ENCODE measurements at regions not wholly inside any gene's neighbourhood (a gene's known extent, or its start where the extent isn't known, plus 50 kb on each side); places are given as distances from the start of the nearest gene placed in this dataset.

DNA sequence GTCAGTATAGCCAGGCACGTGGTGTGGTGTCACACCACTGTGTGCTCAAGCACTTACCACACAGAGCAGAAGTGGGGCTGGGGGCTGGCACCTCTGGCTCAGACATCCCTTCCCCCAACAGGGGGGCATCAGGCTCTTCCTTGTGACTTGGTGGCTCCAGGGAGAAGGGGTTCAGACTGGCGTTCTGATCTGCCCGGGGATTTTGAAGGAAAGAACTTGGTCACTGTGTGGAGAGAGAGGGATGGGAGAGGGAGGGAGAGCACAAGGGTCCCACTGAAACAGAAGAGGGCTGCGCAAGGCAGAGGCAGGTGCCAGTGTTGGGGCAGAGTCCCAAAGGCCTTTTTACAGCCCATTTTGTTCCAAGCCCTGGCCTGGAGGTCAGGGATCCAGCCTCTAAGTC lies 109.7 kb upstream of the ALDH1B1 start:
- H3K4me3 ChIP-seq: no peak overlapping the region
- 32% methylated on average over 4 of the region's 4 CpGs for WGBS (ENCODE audit: missing lambda C conversion rate)
- DNase-seq (ENCODE audit: low read depth in 1 of 2, low spot score in 1 of 2): no peak
- ChIA-PET POLR2A (no interaction called here), CTCF (no interaction called here)
- no peak for ATAC-seq
- H3K4me2 ChIP-seq: no peak overlapping the region
- H3K4me1 ChIP-seq: no peaks in the 10 kb centered on the region
- FAIRE-seq: no peak
- TF ChIP-seq, protein P1, sequence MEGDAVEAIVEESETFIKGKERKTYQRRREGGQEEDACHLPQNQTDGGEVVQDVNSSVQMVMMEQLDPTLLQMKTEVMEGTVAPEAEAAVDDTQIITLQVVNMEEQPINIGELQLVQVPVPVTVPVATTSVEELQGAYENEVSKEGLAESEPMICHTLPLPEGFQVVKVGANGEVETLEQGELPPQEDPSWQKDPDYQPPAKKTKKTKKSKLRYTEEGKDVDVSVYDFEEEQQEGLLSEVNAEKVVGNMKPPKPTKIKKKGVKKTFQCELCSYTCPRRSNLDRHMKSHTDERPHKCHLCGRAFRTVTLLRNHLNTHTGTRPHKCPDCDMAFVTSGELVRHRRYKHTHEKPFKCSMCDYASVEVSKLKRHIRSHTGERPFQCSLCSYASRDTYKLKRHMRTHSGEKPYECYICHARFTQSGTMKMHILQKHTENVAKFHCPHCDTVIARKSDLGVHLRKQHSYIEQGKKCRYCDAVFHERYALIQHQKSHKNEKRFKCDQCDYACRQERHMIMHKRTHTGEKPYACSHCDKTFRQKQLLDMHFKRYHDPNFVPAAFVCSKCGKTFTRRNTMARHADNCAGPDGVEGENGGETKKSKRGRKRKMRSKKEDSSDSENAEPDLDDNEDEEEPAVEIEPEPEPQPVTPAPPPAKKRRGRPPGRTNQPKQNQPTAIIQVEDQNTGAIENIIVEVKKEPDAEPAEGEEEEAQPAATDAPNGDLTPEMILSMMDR (IDR thresholded peaks at IDR 0.05): no peak
- no peak for TF ChIP-seq CBX2 (IDR thresholded peaks at IDR 0.05; ENCODE audit: borderline replicate concordance, low read depth)
- no peak for TF ChIP-seq ZSCAN20 (CRISPR knock-in tag; IDR thresholded peaks at IDR 0.05)
- TF ChIP-seq NPAS2 (CRISPR knock-in tag; IDR thresholded peaks at IDR 0.05; ENCODE audit: borderline replicate concordance): no peak
- no peak for TF ChIP-seq EHF (CRISPR knock-in tag; IDR thresholded peaks at IDR 0.05)
- no peak for TF ChIP-seq ZC3H11A (IDR thresholded peaks at IDR 0.05)
- no peak for TF ChIP-seq NR3C1 (IDR thresholded peaks at IDR 0.05)
- TF ChIP-seq KDM1A (IDR thresholded peaks at IDR 0.05; ENCODE audit: low read depth): no peak
- no peak for TF ChIP-seq HEYL (CRISPR knock-in tag; IDR thresholded peaks at IDR 0.05)
- no peak for TF ChIP-seq FOXS1 (CRISPR knock-in tag; IDR thresholded peaks at IDR 0.05)
- TF ChIP-seq CHD2 (IDR thresholded peaks at IDR 0.05; ENCODE audit: low read length, partially characterized antibody): no peak
- no peaks in the 10 kb centered on the region for H3K9me3 ChIP-seq
- H3K27ac ChIP-seq: no peak overlapping the region

DNA sequence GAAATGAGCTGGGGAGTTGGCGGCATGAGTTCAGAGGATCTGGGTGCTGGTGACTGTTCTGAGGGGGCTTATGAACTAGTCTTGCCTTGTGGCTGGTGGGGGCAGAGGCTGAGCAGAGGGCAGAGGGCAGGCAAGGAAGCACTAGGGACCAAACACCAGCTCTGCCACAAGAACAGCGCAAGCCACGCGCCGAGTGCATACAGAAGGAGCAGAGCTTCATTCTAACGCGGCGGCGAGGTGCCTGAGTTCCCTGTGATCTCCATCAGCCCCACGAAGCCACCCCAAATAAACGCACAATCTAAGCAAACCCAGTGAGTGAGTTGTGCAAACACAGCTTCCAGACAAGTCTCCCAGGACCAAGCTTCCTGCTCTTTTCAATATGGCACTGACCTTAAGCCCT lies 110.6 kb upstream of the ALDH1B1 start:
- ChIA-PET POLR2A (no interaction called here), CTCF (interaction anchor here (0.8 kb wide), 1 partner anchor 13 kb away, joined by 3 read pairs; no protein-coding TSS in a partner anchor)
- DNase-seq (ENCODE audit: low read depth in 1 of 2, low spot score in 1 of 2) (no peak), FAIRE-seq (no peak), ATAC-seq (no peak)
- Histone ChIP-seq H3K4me3 (no peak overlapping the region), H3K4me1 (no peaks in the 10 kb centered on the region), H3K9me3 (no peaks in the 10 kb centered on the region), H3K27ac (no peak overlapping the region), H3K4me2 (no peak overlapping the region)
- TF ChIP-seq NFE2L2 (conservative IDR thresholded peaks at IDR 0.05; ENCODE audit: low read length): no peak
- TF ChIP-seq RCOR1 (IDR thresholded peaks at IDR 0.05; ENCODE audit: low read depth, low read length): no peak
- TF ChIP-seq GATA3 (IDR thresholded peaks at IDR 0.05; ENCODE audit: borderline replicate concordance): no peak
- no peak for TF ChIP-seq JUN (IDR thresholded peaks at IDR 0.05)
- TF ChIP-seq, protein P2, sequence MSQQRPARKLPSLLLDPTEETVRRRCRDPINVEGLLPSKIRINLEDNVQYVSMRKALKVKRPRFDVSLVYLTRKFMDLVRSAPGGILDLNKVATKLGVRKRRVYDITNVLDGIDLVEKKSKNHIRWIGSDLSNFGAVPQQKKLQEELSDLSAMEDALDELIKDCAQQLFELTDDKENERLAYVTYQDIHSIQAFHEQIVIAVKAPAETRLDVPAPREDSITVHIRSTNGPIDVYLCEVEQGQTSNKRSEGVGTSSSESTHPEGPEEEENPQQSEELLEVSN (IDR thresholded peaks at IDR 0.05; ENCODE audit: borderline replicate concordance, low read depth): no peak
- TF ChIP-seq, protein P3, sequence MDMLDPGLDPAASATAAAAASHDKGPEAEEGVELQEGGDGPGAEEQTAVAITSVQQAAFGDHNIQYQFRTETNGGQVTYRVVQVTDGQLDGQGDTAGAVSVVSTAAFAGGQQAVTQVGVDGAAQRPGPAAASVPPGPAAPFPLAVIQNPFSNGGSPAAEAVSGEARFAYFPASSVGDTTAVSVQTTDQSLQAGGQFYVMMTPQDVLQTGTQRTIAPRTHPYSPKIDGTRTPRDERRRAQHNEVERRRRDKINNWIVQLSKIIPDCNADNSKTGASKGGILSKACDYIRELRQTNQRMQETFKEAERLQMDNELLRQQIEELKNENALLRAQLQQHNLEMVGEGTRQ (IDR thresholded peaks at IDR 0.05): no peak
- TF ChIP-seq EHMT2 (IDR thresholded peaks at IDR 0.05; ENCODE audit: low read depth): no peak
- no peak for TF ChIP-seq HDAC2 (IDR thresholded peaks at IDR 0.05)
- 80% methylated on average over 11 of the region's 11 CpGs for WGBS (ENCODE audit: missing lambda C conversion rate)

DNA sequence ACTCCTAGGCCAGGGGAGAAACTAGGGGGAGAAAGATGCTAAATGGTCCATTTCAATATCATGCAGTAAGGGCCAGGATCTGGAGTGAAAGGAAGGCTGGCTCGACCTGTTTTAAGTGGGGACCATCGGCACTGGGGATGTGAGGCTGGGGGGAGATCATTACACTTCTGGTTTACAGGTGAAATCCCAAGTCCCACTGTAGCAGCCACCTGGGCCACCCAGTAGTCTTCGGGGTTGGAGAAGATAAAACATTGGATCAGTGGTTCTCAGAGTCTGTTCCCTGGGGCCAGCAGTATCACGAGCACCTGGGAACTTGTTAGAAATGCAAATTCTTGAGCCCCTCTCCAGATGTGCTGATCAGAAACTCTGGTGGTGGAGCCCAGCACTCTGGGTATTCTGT lies 111.3 kb upstream of the ALDH1B1 start:
- ChIA-PET CTCF (no interaction called here), POLR2A (no interaction called here)
- TF ChIP-seq TFCP2L1 (CRISPR knock-in tag; IDR thresholded peaks at IDR 0.05) (no peak), CHD4 (IDR thresholded peaks at IDR 0.05; ENCODE audit: borderline replicate concordance) (no peak), MAX (IDR thresholded peaks at IDR 0.05) (no peak), SMC3 (IDR thresholded peaks at IDR 0.05) (no peak), RARB (CRISPR knock-in tag; IDR thresholded peaks at IDR 0.05) (no peak), ZFP36 (IDR thresholded peaks at IDR 0.05; ENCODE audit: borderline replicate concordance, partially characterized antibody) (no peak), RAD21 (conservative IDR thresholded peaks at IDR 0.05 in 1 of 2, IDR thresholded peaks at IDR 0.05 in 1 of 2) (no peak), CBX8 (IDR thresholded peaks at IDR 0.05) (no peak), HMGXB4 (CRISPR knock-in tag; IDR thresholded peaks at IDR 0.05; ENCODE audit: borderline replicate concordance) (no peak), POLR2AphosphoS2 (conservative IDR thresholded peaks at IDR 0.05; ENCODE audit: low read length) (no peak), MAFK (IDR thresholded peaks at IDR 0.05; ENCODE audit: partially characterized antibody) (no peak), BCL3 (IDR thresholded peaks at IDR 0.05) (no peak), FOSL2 (IDR thresholded peaks at IDR 0.05) (no peak), FOSL2 (CRISPR knock-in tag; IDR thresholded peaks at IDR 0.05) (no peak)

More for the DNA sequence above, 111.3 kb upstream of the ALDH1B1 start:
- Histone ChIP-seq H3K4me2 (no peak overlapping the region), H3K4me1 (no peaks in the 10 kb centered on the region), H3K4me3 (no peak overlapping the region), H3K9me3 (no peaks in the 10 kb centered on the region), H3K27ac (no peak overlapping the region)
- FAIRE-seq: no peak
- 33% methylated on average over 4 of the region's 4 CpGs for WGBS (ENCODE audit: missing lambda C conversion rate)
- no peak for DNase-seq (ENCODE audit: low read depth in 1 of 2, low spot score in 1 of 2)
- ATAC-seq: no peak

Data from A549 (cell line).